GM12878 (cell line): ENCODE measurements at regions not wholly inside any gene's neighbourhood (a gene's known extent, or its start where the extent isn't known, plus 50 kb on each side); places are given as distances from the start of the nearest gene placed in this dataset.

Experiments
- ATAC-seq: fragments of 200-7000 bp; cut with Tn5 transposase; 3 replicates; pipeline ENCODE4 v1.9.1; 2020; ENCODE audit warnings: mild to moderate bottlenecking, moderate library complexity
- BruUV-seq: library from RNA; stranded (reverse); fragments of 400-500 nt; replicated peaks from 2 replicates; lab custom pipeline; 2021; lab: Mats Ljungman, UMichigan
- CTCF ChIA-PET: fragments of 300-600 bp; sonication (Branson Sonifier 250); formaldehyde crosslinking; extraction: SDS; loops from one replicate; lab custom pipeline; 2021; ENCODE audit warnings: inconsistent platforms; lab: Yijun Ruan, JAX
- POLR2A ChIA-PET: fragments of 350-600 bp; formaldehyde crosslinking; extraction: SDS; loops from one replicate; lab custom pipeline; 2021; ENCODE audit warnings: inconsistent platforms; lab: Charles Lee
- RAD21 ChIA-PET: fragments of 300-600 bp; sonication (Branson Sonifier 250); formaldehyde crosslinking; loops from one replicate; lab custom pipeline; 2023; ENCODE audit warnings: antibody characterized with exemption; ENCODE audit not compliant: unreplicated experiment; lab: Charles Lee
- SMC1A ChIA-PET: fragments of 300-600 bp; sonication (Branson Sonifier 250); formaldehyde crosslinking; loops from one replicate; lab custom pipeline; 2023; ENCODE audit not compliant: unreplicated experiment, uncharacterized antibody; lab: Charles Lee
- DNase-seq: peaks from one replicate; pipeline ENCODE4 v3.0.0-alpha.2; 2011; ENCODE audit warnings: low read depth, low spot score
- FAIRE-seq: peaks from 3 replicates; lab custom pipeline; 2011; peaks lifted over from hg19 to GRCh38; lab: Jason Lieb, UNC
- H2AFZ ChIP-seq: 2 replicates; pipeline ENCODE4 v1.6.0; 2011; ENCODE audit warnings: low read depth, low read length, control low read depth; ENCODE audit not compliant: control insufficient read depth
- H3K27ac ChIP-seq: 2 replicates; pipeline ENCODE4 v1.5.1; 2011; ENCODE audit warnings: control low read depth; ENCODE audit not compliant: control insufficient read depth, insufficient read depth
- H3K27me3 ChIP-seq, 2 experiments: replicated peaks in 1 of 2; 2 replicates each; pipeline versions ENCODE4 v1.6.0 to v1.6.1; 2011; ENCODE audit warnings: low read length in 1 of 2; ENCODE audit not compliant: control insufficient read depth in 2 of 2, insufficient read depth in 2 of 2
- H3K36me3 ChIP-seq, 2 experiments: 2 replicates each; pipeline ENCODE4 v1.5.1; 2011; ENCODE audit warnings: low read length in 1 of 2; ENCODE audit not compliant: control insufficient read depth in 2 of 2, insufficient read depth in 2 of 2
- H3K4me1 ChIP-seq: 2 replicates; pipeline ENCODE4 v1.6.1; 2011; ENCODE audit warnings: mild to moderate bottlenecking, low read length, moderate library complexity, mixed read lengths; ENCODE audit not compliant: control insufficient read depth, insufficient read depth
- H3K4me2 ChIP-seq: 2 replicates; pipeline ENCODE4 v1.6.0; 2011; ENCODE audit warnings: control low read depth; ENCODE audit not compliant: control insufficient read depth, insufficient read depth
- H3K4me3 ChIP-seq: fragments of 200-600 bp; sonication (generic); 2 replicates; pipeline ENCODE4 v1.5.1; 2016
- H3K79me2 ChIP-seq: 2 replicates; pipeline ENCODE4 v1.6.0; 2011; ENCODE audit warnings: low read length; ENCODE audit not compliant: control insufficient read depth, insufficient read depth
- H3K9ac ChIP-seq: 2 replicates; pipeline ENCODE4 v1.8.0; 2011; ENCODE audit warnings: low read length, control low read depth, mixed read lengths; ENCODE audit not compliant: control insufficient read depth, insufficient read depth
- H3K9me3 ChIP-seq: replicated peaks from 3 replicates; pipeline ENCODE4 v1.5.1; 2011; ENCODE audit warnings: mild to moderate bottlenecking, low read length; ENCODE audit not compliant: control insufficient read depth, insufficient read depth
- H4K20me1 ChIP-seq: 2 replicates; pipeline ENCODE4 v1.6.0; 2011; ENCODE audit not compliant: control insufficient read depth, insufficient read depth
- RAD51 ChIP-seq: fragments of 450-650 bp; IDR thresholded peaks from 2 replicates; pipeline ENCODE4 v1.6.1; 2016; ENCODE audit warnings: moderate library complexity, mild to moderate bottlenecking, inconsistent platforms
- WGBS: methylation state at CpG from one replicate; pipeline ENCODE4 v1.1.6; 2016; ENCODE audit warnings: low lambda C conversion rate; ENCODE audit not compliant: insufficient replicate concordance, insufficient coverage; ENCODE audit errors: missing lambda C conversion rate; 5-methylcytosine and 5-hydroxymethylcytosine counted together
- in situ Hi-C: fragments of 300-500 bp; cut with MboI; formaldehyde crosslinking; loops from 9 replicates; pipeline ENCODE4 v1.14.3; 2018; ENCODE audit warnings: mixed read lengths
- intact Hi-C: fragments of 100-400 bp; cut with micrococcal nuclease; formaldehyde crosslinking; loops from one replicate; pipeline ENCODE4 v1.14.2; 2022; ENCODE audit not compliant: unreplicated experiment
- TF ChIP-seq, protein P1 (sequence below): fragments of 450-650 bp; IDR thresholded peaks from 2 replicates; pipeline ENCODE4 v1.6.1; 2016; ENCODE audit warnings: mild to moderate bottlenecking, moderate library complexity, borderline replicate concordance

DNA sequence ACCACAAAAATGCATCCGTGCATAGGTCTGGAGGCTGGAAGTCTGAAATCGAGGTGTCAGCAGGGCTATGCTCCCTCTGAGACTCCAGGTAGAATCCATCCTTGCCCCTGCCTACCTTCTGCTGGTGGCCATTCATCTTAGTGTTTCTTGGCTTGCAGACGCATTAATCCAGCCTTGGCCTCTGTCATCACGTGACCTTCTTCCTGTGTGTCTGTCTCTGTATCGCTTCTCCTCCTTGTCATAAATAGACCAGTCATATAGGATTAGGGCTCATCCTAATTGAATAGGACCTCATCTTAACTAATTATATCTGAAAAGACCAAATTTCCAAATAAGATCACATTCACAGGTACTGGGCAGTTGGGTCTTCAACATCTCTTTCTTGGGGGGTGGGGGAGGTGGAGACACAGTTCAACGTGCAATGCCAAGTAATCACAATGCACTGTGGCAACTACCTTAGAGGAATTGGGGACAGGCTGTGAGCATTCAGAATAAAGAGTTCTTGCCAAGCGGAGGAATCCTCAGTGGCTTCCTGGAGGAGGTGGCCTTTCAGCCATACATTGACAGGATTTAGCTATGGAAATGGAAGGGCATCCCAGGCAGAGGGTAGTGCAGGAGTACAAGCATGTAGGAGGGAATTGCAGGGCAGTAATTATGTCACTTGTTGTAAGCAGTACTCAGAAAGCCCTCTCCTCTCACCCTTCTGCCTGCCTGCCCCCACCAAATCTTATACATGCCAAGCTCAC is 96.2 kb upstream of the SYT13 start:
- Histone ChIP-seq H3K27me3 (no peaks in the 10 kb centered on the region; a peak in 1 of 4 replicates), H3K79me2 (no peaks in the 10 kb centered on the region), H3K27ac (no peak overlapping the region), H3K36me3 (no peaks in the 10 kb centered on the region), H3K9me3 (no peaks in the 10 kb centered on the region), H3K4me2 (no peak overlapping the region), H4K20me1 (no peaks in the 10 kb centered on the region), H2AFZ (no peak overlapping the region), H3K4me3 (no peak overlapping the region), H3K9ac (no peak overlapping the region), H3K4me1 (no peaks in the 10 kb centered on the region)
- intact Hi-C loops (no loop called here), in situ Hi-C loops (no loop called here)
- CTCF ChIA-PET = no interaction called here
- SMC1A ChIA-PET = no interaction called here
- no peak for DNase-seq
- WGBS = 17% methylated on average over 7 of the region's 7 CpGs
- BruUV-seq = no TSS peak
- TF ChIP-seq, protein P1, sequence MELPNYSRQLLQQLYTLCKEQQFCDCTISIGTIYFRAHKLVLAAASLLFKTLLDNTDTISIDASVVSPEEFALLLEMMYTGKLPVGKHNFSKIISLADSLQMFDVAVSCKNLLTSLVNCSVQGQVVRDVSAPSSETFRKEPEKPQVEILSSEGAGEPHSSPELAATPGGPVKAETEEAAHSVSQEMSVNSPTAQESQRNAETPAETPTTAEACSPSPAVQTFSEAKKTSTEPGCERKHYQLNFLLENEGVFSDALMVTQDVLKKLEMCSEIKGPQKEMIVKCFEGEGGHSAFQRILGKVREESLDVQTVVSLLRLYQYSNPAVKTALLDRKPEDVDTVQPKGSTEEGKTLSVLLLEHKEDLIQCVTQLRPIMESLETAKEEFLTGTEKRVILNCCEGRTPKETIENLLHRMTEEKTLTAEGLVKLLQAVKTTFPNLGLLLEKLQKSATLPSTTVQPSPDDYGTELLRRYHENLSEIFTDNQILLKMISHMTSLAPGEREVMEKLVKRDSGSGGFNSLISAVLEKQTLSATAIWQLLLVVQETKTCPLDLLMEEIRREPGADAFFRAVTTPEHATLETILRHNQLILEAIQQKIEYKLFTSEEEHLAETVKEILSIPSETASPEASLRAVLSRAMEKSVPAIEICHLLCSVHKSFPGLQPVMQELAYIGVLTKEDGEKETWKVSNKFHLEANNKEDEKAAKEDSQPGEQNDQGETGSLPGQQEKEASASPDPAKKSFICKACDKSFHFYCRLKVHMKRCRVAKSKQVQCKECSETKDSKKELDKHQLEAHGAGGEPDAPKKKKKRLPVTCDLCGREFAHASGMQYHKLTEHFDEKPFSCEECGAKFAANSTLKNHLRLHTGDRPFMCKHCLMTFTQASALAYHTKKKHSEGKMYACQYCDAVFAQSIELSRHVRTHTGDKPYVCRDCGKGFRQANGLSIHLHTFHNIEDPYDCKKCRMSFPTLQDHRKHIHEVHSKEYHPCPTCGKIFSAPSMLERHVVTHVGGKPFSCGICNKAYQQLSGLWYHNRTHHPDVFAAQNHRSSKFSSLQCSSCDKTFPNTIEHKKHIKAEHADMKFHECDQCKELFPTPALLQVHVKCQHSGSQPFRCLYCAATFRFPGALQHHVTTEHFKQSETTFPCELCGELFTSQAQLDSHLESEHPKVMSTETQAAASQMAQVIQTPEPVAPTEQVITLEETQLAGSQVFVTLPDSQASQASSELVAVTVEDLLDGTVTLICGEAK = no peak
- peak; percentile 43; the same call in 1 of the 2 replicates for TF ChIP-seq RAD51
- no peak for FAIRE-seq
- no peak for ATAC-seq
- RAD21 ChIA-PET = no interaction called here
- POLR2A ChIA-PET = no interaction called here
